Thyroid gland (tissue), 4 donors: ENCODE measurements at regions not wholly inside any gene's neighbourhood (a gene's known extent, or its start where the extent isn't known, plus 50 kb on each side); places are given as distances from the start of the nearest gene placed in this dataset.
"Not testable (repeated sequence)": the region's sequence is repeated elsewhere in the genome, so short reads cannot be mapped to it uniquely, and the experiment has no call there.

ENCODE experiments used
- DNase-seq, 2 donors: peaks; one replicate each; pipeline ENCODE4 v3.0.0-alpha.2; 2019
- H3K27ac ChIP-seq, 3 donors: fragments of 200-600 bp; sonication (generic); 1 replicate in 2 of 3; 2 replicates in 1 of 3; pipeline ENCODE4 v1.5.1; 2016 to 2019; ENCODE audit warnings: mild to moderate bottlenecking in 1 of 3, moderate library complexity in 1 of 3
- H3K27me3 ChIP-seq: fragments of 200-600 bp; sonication (generic); one replicate; pipeline ENCODE4 v1.5.1; 2019
- H3K36me3 ChIP-seq, 2 donors: fragments of 200-600 bp; sonication (generic); one replicate each; pipeline ENCODE4 v1.5.1; 2016 to 2019
- H3K4me1 ChIP-seq, 2 donors: fragments of 200-600 bp; sonication (generic); one replicate each; pipeline ENCODE4 v1.5.1; 2017 to 2019
- H3K4me3 ChIP-seq, 3 donors: fragments of 200-600 bp; sonication (generic); replicated peaks in 1 of 3; 1 replicate in 2 of 3; 2 replicates in 1 of 3; pipeline ENCODE4 v1.5.1; 2016; ENCODE audit warnings: mild to moderate bottlenecking in 1 of 3
- H3K9me3 ChIP-seq: fragments of 200-600 bp; sonication (generic); one replicate; pipeline ENCODE4 v1.5.1; 2017
- POLR2A ChIP-seq, 2 donors: fragments of 450-650 bp; IDR thresholded peaks; one replicate each; pipeline ENCODE4 v1.6.1; 2017; ENCODE audit warnings: antibody characterized with exemption in 2 of 2, mild to moderate bottlenecking in 2 of 2, moderate library complexity in 1 of 2
- WGBS, 2 donors: methylation state at CpG; one replicate each; pipeline ENCODE4 v1.1.5; 2017; 5-methylcytosine and 5-hydroxymethylcytosine counted together
- intact Hi-C: fragments of 100-400 bp; cut with DNase I; formaldehyde crosslinking; loops from one replicate; pipeline ENCODE4 v1.15.1; 2023
- TF ChIP-seq, protein P1 (sequence below), 6 experiments: fragments of 200-600 bp in 3 of 6; fragments of 450-650 bp in 3 of 6; sonication (generic) in 3 of 6; IDR thresholded peaks; one replicate each; pipeline ENCODE4 v1.5.1; 2016 to 2019; ENCODE audit warnings: antibody characterized with exemption in 6 of 6, mild to moderate bottlenecking in 2 of 6, inconsistent platforms in 1 of 6, moderate library complexity in 1 of 6

DNA sequence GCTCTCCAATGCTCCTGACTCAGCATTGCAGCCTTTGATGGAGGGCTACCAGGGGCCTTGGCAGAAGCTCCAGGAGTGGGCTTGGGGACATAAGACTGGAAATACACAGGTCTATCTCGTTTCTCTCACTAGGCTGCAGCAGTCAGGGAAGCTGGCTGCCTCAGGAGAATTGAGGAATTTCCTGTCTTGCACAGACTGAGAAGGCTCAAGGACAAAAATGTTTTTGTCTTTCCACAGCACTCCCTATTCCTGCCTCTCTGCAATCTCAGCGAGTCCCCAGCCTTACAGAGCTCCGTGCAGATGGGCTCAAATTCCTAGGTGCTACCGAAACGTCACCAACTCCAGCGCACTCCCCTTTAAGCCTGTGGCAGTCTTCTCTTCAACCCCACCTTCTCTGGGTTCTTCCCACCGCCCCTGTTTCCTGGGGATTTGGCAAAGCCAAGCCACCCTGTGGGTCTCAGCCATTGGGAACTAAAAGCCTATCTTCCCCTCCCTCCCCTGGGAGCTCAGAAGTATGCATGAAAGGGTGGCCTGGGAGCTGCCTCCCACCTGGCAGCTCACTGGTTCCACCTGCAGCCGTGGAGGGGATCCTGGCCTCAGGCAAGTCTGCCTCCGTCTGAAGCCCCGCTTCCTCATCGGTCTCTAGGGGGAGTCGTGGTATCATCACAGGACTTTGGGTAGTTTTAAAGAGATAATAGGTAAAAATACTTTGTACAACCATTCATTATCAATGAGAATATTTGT is 322.6 kb upstream of the FRG2C start:
- H3K36me3 ChIP-seq = no peaks in the 10 kb centered on the region
- no peak overlapping the region for H3K27ac ChIP-seq
- WGBS, 2 donors = 37 to 39% methylated on average over 12 of the region's 12 CpGs
- no peaks in the 10 kb centered on the region for H3K9me3 ChIP-seq
- H3K27me3 ChIP-seq = no peaks in the 10 kb centered on the region
- no peak for DNase-seq
- TF ChIP-seq POLR2A (IDR thresholded peaks at IDR 0.05) = no peak
- TF ChIP-seq, protein P1, sequence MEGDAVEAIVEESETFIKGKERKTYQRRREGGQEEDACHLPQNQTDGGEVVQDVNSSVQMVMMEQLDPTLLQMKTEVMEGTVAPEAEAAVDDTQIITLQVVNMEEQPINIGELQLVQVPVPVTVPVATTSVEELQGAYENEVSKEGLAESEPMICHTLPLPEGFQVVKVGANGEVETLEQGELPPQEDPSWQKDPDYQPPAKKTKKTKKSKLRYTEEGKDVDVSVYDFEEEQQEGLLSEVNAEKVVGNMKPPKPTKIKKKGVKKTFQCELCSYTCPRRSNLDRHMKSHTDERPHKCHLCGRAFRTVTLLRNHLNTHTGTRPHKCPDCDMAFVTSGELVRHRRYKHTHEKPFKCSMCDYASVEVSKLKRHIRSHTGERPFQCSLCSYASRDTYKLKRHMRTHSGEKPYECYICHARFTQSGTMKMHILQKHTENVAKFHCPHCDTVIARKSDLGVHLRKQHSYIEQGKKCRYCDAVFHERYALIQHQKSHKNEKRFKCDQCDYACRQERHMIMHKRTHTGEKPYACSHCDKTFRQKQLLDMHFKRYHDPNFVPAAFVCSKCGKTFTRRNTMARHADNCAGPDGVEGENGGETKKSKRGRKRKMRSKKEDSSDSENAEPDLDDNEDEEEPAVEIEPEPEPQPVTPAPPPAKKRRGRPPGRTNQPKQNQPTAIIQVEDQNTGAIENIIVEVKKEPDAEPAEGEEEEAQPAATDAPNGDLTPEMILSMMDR (IDR thresholded peaks at IDR 0.05) = no peak
- H3K4me3 ChIP-seq = no peak overlapping the region
- no peaks in the 10 kb centered on the region for H3K4me1 ChIP-seq
- intact Hi-C loops = no loop called here

DNA sequence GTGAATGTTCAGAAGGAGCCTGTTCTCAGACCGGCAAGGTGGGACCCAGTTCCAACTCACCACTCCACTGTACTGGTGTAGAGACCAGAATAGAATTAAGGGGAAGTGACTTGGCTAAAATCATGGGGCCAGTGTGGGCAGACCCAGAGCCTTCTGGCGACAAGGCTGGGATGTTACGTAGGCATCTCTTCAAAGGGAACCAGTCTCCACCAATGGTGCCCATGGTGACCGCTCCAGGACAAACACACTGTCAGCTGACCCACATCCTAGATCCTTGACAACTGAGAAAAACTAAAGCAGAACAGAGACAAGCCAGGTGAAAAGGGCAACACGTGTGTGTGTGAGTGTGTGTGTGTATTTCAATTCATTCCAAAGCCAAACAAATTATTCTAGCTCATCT is 321.7 kb upstream of the FRG2C start:
- no peak for DNase-seq
- no peaks in the 10 kb centered on the region for H3K36me3 ChIP-seq
- no peaks in the 10 kb centered on the region for H3K27me3 ChIP-seq
- WGBS, 2 donors = 66 to 67% methylated on average over 5 of the region's 5 CpGs
- TF ChIP-seq POLR2A (IDR thresholded peaks at IDR 0.05) = no peak
- TF ChIP-seq, protein P1 (IDR thresholded peaks at IDR 0.05) = no peak
- intact Hi-C loops = no loop called here
- H3K4me1 ChIP-seq = no peaks in the 10 kb centered on the region
- no peak overlapping the region for H3K4me3 ChIP-seq
- no peaks in the 10 kb centered on the region for H3K9me3 ChIP-seq
- H3K27ac ChIP-seq = no peak overlapping the region

DNA sequence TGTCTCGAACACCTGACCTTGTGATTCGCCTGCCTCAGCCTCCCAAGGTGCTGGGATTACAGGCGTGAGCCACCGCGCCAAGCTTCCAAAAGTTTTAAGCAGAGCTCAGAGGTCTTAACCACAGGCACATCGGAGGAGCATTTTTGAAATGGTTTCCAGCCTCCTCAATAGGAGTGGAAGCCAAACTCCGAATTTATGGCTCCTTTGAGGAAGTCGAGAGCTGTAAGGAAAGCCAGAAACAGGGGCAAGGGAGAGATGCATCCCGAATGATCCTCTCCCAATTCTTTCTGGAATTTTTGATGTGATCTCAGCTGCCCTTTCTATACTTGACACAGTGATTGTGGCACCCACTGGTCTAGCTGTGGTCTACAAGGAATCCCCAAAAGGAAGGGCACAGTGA is 313.6 kb upstream of the FRG2C start:
- 88 to 91% methylated on average over 9 of the region's 9 CpGs for WGBS, 2 donors
- H3K4me3 ChIP-seq, H3K36me3 ChIP-seq, H3K9me3 ChIP-seq, DNase-seq, H3K4me1 ChIP-seq, H3K27me3 ChIP-seq, H3K27ac ChIP-seq, intact Hi-C loops: not testable (repeated sequence)

DNA sequence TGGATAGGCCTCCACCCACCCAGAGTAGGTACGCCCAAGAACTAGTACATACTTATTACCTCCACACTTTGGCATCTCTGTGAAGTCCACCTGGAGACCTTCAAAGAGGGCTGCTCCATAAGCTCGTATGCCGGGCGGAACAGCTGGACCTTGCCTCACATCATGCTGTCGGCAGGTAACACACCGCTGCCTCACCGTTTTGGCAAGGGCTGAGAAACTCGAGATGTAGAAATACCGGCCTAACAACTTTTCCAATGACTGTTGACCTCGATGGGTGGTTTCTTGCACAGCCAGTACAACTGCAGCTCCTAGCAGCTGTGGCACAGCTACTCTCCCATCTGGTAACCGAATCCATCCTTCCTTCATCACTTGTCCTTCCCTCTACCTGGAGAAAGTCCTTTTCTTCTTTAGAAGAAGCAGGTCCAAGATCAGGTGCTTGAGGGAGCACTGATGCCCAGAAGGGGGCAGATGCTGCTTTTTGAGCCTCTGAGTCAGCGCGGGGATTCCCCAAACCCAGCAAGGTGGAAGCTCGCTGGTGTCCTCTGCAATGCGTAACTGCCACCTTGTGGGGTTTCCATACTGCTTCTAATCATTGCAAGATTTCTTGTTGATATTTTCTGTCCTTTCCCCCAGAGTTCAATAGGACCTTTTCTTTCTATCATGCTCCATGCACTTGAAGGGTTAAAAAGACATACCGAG is 301.9 kb upstream of the FRG2C start:
- H3K4me1 ChIP-seq, H3K36me3 ChIP-seq, H3K27ac ChIP-seq, H3K27me3 ChIP-seq, intact Hi-C loops, H3K9me3 ChIP-seq, H3K4me3 ChIP-seq: not testable (repeated sequence)
- TF ChIP-seq, protein P1 (IDR thresholded peaks at IDR 0.05) = peak in 2 of 6 experiments; percentile 14 to 18
- 33 to 58% methylated on average over 9 to 16 of the region's 16 CpGs for WGBS, 2 donors
- peak; percentile 73 to 82 for DNase-seq

DNA sequence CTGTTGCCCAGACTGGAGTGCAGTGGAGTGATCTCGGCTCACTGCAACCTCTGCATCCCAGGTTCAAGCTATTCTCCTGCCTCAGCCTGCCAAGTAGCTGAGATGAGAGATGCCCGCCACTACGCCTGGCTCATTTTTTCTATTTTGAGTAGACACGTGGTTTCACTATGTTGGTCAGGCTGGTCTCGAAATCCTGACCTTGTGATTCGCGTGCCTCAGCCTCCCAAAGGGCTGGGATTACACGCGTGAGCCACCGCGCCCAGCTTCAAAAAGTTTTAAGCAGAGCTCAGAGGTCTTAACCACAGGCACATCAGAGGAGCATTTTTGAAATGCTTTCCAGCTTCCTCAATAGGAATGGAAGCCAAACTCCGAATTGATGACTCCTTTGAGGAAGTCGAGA is 291.2 kb upstream of the FRG2C start:
- intact Hi-C loops, DNase-seq, H3K27me3 ChIP-seq, H3K4me1 ChIP-seq, H3K36me3 ChIP-seq, H3K4me3 ChIP-seq, H3K27ac ChIP-seq, H3K9me3 ChIP-seq: not testable (repeated sequence)
- 73 to 88% methylated on average over 13 of the region's 13 CpGs for WGBS, 2 donors

DNA sequence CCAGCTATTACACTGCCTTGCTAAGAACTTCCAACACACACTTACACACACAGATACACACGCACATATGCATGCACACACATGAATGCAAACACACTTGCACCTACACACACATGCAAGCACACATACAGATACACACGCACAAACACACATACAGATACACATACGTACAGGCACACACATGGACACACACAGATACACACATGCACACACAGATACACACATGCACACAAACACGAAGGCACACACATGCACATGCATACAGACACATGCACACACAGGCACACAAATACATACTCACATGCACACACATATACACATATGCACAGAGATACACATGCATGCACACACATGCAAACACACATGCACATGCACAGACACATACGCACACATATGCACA is 284.3 kb upstream of the FRG2C start:
- WGBS, 2 donors = 97 to 98% methylated on average over 5 of the region's 5 CpGs
- H3K36me3 ChIP-seq, H3K27me3 ChIP-seq, DNase-seq, H3K4me1 ChIP-seq, H3K9me3 ChIP-seq, H3K27ac ChIP-seq, H3K4me3 ChIP-seq, intact Hi-C loops: not testable (repeated sequence)
